IMR-90 (cell line): ENCODE measurements at regions not wholly inside any gene's neighbourhood (a gene's known extent, or its start where the extent isn't known, plus 50 kb on each side); places are given as distances from the start of the nearest gene placed in this dataset.

Experiments
- ATAC-seq: fragments of 200-7000 bp; cut with Tn5 transposase; 2 replicates; pipeline ENCODE4 v1.9.1; 2020; ENCODE audit warnings: low read depth, mild to moderate bottlenecking, moderate library complexity
- BruUV-seq: library from RNA; stranded (reverse); fragments of 400-500 nt; replicated peaks from 2 replicates; lab custom pipeline; 2021; lab: Mats Ljungman, UMichigan
- CTCF ChIA-PET: fragments of 300-600 bp; formaldehyde crosslinking; extraction: SDS; loops from one replicate; lab custom pipeline; 2021; ENCODE audit warnings: antibody characterized with exemption; lab: Yijun Ruan, JAX
- POLR2A ChIA-PET: fragments of 300-600 bp; sonication (Branson Sonifier 250); formaldehyde crosslinking; loops from one replicate; lab custom pipeline; 2022; ENCODE audit warnings: antibody characterized with exemption; ENCODE audit not compliant: unreplicated experiment; lab: Charles Lee
- DNase-seq: peaks from one replicate; pipeline ENCODE4 v3.0.0; 2013
- H2AFZ ChIP-seq: replicated peaks from 2 replicates; pipeline ENCODE3; 2013; ENCODE audit warnings: low read length, mild to moderate bottlenecking; ENCODE audit not compliant: poor library complexity
- H2AK5ac ChIP-seq: 2 replicates; pipeline ENCODE4 v1.6.1; 2013; ENCODE audit warnings: low read depth, low read length, inconsistent platforms
- H2AK9ac ChIP-seq: replicated peaks from 2 replicates; pipeline ENCODE3; 2013; ENCODE audit warnings: mild to moderate bottlenecking, low read depth, low read length, moderate library complexity; ENCODE audit not compliant: poor library complexity
- H2BK120ac ChIP-seq: 2 replicates; pipeline ENCODE4 v1.6.1; 2013; ENCODE audit warnings: low read depth, low read length, inconsistent platforms
- H2BK15ac ChIP-seq: 3 replicates; pipeline ENCODE4 v1.6.1; 2013; ENCODE audit warnings: low read depth, low read length, inconsistent platforms
- H2BK20ac ChIP-seq: 2 replicates; pipeline ENCODE4 v1.6.1; 2013; ENCODE audit warnings: low read depth, mild to moderate bottlenecking, inconsistent platforms, low read length, moderate library complexity
- H2BK5ac ChIP-seq: 2 replicates; pipeline ENCODE4 v1.6.1; 2013; ENCODE audit warnings: mild to moderate bottlenecking, low read depth, low read length, inconsistent platforms; ENCODE audit not compliant: poor library complexity, severe bottlenecking
- H3K14ac ChIP-seq: replicated peaks from 2 replicates; pipeline ENCODE4 v1.6.1; 2013; ENCODE audit warnings: low read depth, low read length, inconsistent platforms
- H3K18ac ChIP-seq: 2 replicates; pipeline ENCODE4 v1.6.1; 2013; ENCODE audit warnings: low read depth, low read length, control low read depth
- H3K23ac ChIP-seq: 2 replicates; pipeline ENCODE4 v1.6.1; 2013; ENCODE audit warnings: low read depth, low read length, inconsistent platforms
- H3K27ac ChIP-seq: 2 replicates; pipeline ENCODE4 v1.5.1; 2013; ENCODE audit warnings: mild to moderate bottlenecking, control low read depth, low read length; ENCODE audit not compliant: insufficient read depth
- H3K27me3 ChIP-seq: 2 replicates; pipeline ENCODE4 v1.6.1; 2013; ENCODE audit warnings: low read length; ENCODE audit not compliant: control insufficient read depth, insufficient read depth
- H3K36me3 ChIP-seq: 2 replicates; pipeline ENCODE4 v1.6.1; 2013; ENCODE audit warnings: low read length, mixed read lengths; ENCODE audit not compliant: control insufficient read depth, insufficient read depth
- H3K4ac ChIP-seq: 2 replicates; pipeline ENCODE4 v1.6.1; 2013; ENCODE audit warnings: low read depth, low read length, inconsistent platforms
- H3K4me1 ChIP-seq: 2 replicates; pipeline ENCODE4 v1.6.1; 2013; ENCODE audit warnings: low read length, mixed read lengths; ENCODE audit not compliant: control insufficient read depth, insufficient read depth
- H3K4me2 ChIP-seq: 2 replicates; pipeline ENCODE4 v1.6.1; 2013; ENCODE audit warnings: low read depth, mild to moderate bottlenecking, control low read depth, low read length, moderate library complexity
- H3K4me3 ChIP-seq: 2 replicates; pipeline ENCODE4 v1.5.1; 2013; ENCODE audit warnings: low read depth, mild to moderate bottlenecking, control low read depth, low read length, moderate library complexity; ENCODE audit not compliant: insufficient read depth
- H3K56ac ChIP-seq: 2 replicates; pipeline ENCODE4 v1.6.1; 2013; ENCODE audit warnings: low read length, inconsistent platforms; ENCODE audit not compliant: insufficient read depth; ENCODE audit errors: extremely low read depth
- H3K79me1 ChIP-seq, 2 experiments: 2 replicates each; pipeline ENCODE4 v1.6.1; 2013; ENCODE audit warnings: low read length in 2 of 2, inconsistent platforms in 1 of 2, low read depth in 1 of 2
- H3K9ac ChIP-seq: 2 replicates; pipeline ENCODE4 v1.6.1; 2013; ENCODE audit warnings: low read depth, low read length, control low read depth
- H3K9me1 ChIP-seq: 2 replicates; pipeline ENCODE4 v1.6.1; 2013; ENCODE audit warnings: low read length, inconsistent platforms; ENCODE audit not compliant: insufficient read depth
- H3K9me3 ChIP-seq: 2 replicates; pipeline ENCODE4 v1.6.1; 2013; ENCODE audit warnings: low read length; ENCODE audit not compliant: control insufficient read depth, insufficient read depth
- H4K20me1 ChIP-seq: 2 replicates; pipeline ENCODE4 v1.6.1; 2013; ENCODE audit warnings: low read length, inconsistent platforms; ENCODE audit not compliant: insufficient read depth
- H4K5ac ChIP-seq: 2 replicates; pipeline ENCODE4 v1.6.1; 2013; ENCODE audit warnings: mild to moderate bottlenecking, low read depth, low read length, control low read depth
- H4K8ac ChIP-seq, 2 experiments: 2 replicates each; pipeline ENCODE4 v1.6.1; 2013; ENCODE audit warnings: low read depth in 2 of 2, low read length in 2 of 2, control low read depth in 1 of 2, inconsistent platforms in 1 of 2
- H4K91ac ChIP-seq: 2 replicates; pipeline ENCODE4 v1.6.1; 2013; ENCODE audit warnings: low read depth, low read length, inconsistent platforms; ENCODE audit not compliant: insufficient read depth
- BHLHE40 ChIP-seq: fragments of 150-350 bp; IDR thresholded peaks from 2 replicates; pipeline ENCODE4 v1.6.1; 2016; ENCODE audit warnings: mild to moderate bottlenecking, low read depth, low read length
- CEBPB ChIP-seq: IDR thresholded peaks from 2 replicates; pipeline ENCODE4 v1.6.1; 2012; ENCODE audit warnings: low read depth, low read length, improper control_type of control experiment
- CHD1 ChIP-seq: IDR thresholded peaks from 2 replicates; pipeline ENCODE4 v1.6.1; 2012; ENCODE audit warnings: low read depth, low read length, improper control_type of control experiment
- CTCF ChIP-seq: conservative IDR thresholded peaks from 2 replicates; pipeline ENCODE4 v1.5.1; 2012; ENCODE audit warnings: mild to moderate bottlenecking, low read depth, low read length, improper control_type of control experiment
- ELK1 ChIP-seq: fragments of 150-350 bp; IDR thresholded peaks from 2 replicates; pipeline ENCODE4 v1.6.1; 2016; ENCODE audit warnings: low read depth, mild to moderate bottlenecking, low read length, moderate library complexity, borderline replicate concordance
- FOS ChIP-seq: fragments of 150-350 bp; IDR thresholded peaks from 2 replicates; pipeline ENCODE4 v1.6.1; 2016; ENCODE audit warnings: low read depth, low read length
- MAFK ChIP-seq: IDR thresholded peaks from 2 replicates; pipeline ENCODE4 v1.6.1; 2012; ENCODE audit warnings: low read depth, low read length, improper control_type of control experiment
- MAZ ChIP-seq: IDR thresholded peaks from 2 replicates; pipeline ENCODE4 v1.6.1; 2012; ENCODE audit warnings: low read depth, mild to moderate bottlenecking, low read length, improper control_type of control experiment, moderate library complexity, borderline replicate concordance
- MXI1 ChIP-seq: IDR thresholded peaks from 2 replicates; pipeline ENCODE4 v1.6.1; 2012; ENCODE audit warnings: low read depth, mild to moderate bottlenecking, low read length, moderate library complexity, borderline replicate concordance
- NFE2L2 ChIP-seq: fragments of 150-350 bp; IDR thresholded peaks from 2 replicates; pipeline ENCODE4 v1.6.1; 2016; ENCODE audit warnings: low read depth, mild to moderate bottlenecking, low read length
- POLR2A ChIP-seq: IDR thresholded peaks from 2 replicates; pipeline ENCODE4 v1.6.1; 2012; ENCODE audit warnings: mild to moderate bottlenecking, low read depth, low read length
- RAD21 ChIP-seq: IDR thresholded peaks from 2 replicates; pipeline ENCODE4 v1.6.1; 2012; ENCODE audit warnings: low read length, improper control_type of control experiment
- RCOR1 ChIP-seq: IDR thresholded peaks from 2 replicates; pipeline ENCODE4 v1.6.1; 2012; ENCODE audit warnings: mild to moderate bottlenecking, low read length, improper control_type of control experiment; ENCODE audit not compliant: insufficient replicate concordance
- RFX5 ChIP-seq: IDR thresholded peaks from 2 replicates; pipeline ENCODE4 v1.8.0; 2012; ENCODE audit warnings: low read depth, mild to moderate bottlenecking, low read length, moderate library complexity
- SMC3 ChIP-seq: fragments of 150-350 bp; IDR thresholded peaks from 2 replicates; pipeline ENCODE4 v1.6.1; 2016; ENCODE audit warnings: low read depth, mild to moderate bottlenecking, antibody characterized with exemption, low read length, moderate library complexity
- USF2 ChIP-seq: fragments of 150-350 bp; IDR thresholded peaks from 2 replicates; pipeline ENCODE4 v1.6.1; 2017; ENCODE audit warnings: mild to moderate bottlenecking, antibody characterized with exemption, low read length, low read depth
- dilution Hi-C: fragments of 300-500 bp; cut with HindIII; formaldehyde crosslinking; loops from one replicate; pipeline ENCODE4 v1.14.3; 2018; ENCODE audit warnings: low sequenced_read_pairs; ENCODE audit not compliant: unreplicated experiment
- in situ Hi-C: fragments of 300-500 bp; cut with MboI; formaldehyde crosslinking; loops from 3 replicates; pipeline ENCODE4 v1.14.3; 2019; ENCODE audit warnings: low sequenced_read_pairs, inconsistent platforms, mixed read lengths
- intact Hi-C: fragments of 100-400 bp; cut with micrococcal nuclease; formaldehyde crosslinking; loops from 2 replicates; pipeline ENCODE4 v1.10.0; 2022

DNA sequence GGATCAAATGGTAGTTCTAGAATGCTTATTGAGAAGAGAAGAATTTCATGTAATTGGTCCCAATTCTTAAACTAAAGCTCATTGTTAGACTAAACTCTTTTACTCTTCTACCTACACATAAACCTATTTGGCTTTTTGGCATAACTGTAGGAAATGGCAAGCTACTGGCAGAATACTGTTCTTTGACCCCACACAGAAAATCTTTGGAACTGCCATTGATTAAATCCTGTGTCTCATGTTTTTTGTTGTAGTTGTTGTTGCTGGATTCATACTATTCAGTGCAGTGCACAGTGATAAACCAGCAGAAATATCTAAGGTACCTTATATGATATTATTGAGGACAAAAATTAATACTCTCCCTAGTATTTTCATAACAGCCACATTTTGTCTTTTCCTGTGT, 242.1 kb upstream of the SGK1 start:
- Histone ChIP-seq H2BK20ac (no peak overlapping the region), H2BK15ac (no peak overlapping the region), H3K9me1 (no peaks in the 10 kb centered on the region; the same call in 1 of the 2 replicates), H2BK5ac (no peak overlapping the region), H3K9me3 (no peaks in the 10 kb centered on the region), H2BK120ac (no peak overlapping the region), H2AK5ac (no peak overlapping the region), H3K56ac (no peak overlapping the region), H4K5ac (no peak overlapping the region), H2AFZ (no peak overlapping the region), H3K4ac (no peak overlapping the region), H3K9ac (no peak overlapping the region), H3K4me1 (no peaks in the 10 kb centered on the region), H3K36me3 (no peaks in the 10 kb centered on the region), H3K27me3 (no peaks in the 10 kb centered on the region), H2AK9ac (no peak overlapping the region), H3K14ac (no peak overlapping the region), H3K27ac (no peak overlapping the region), H4K8ac (no peak overlapping the region), H3K79me1 (no peaks in the 10 kb centered on the region), H4K91ac (no peak overlapping the region), H3K18ac (no peak overlapping the region), H4K20me1 (no peaks in the 10 kb centered on the region), H3K4me2 (no peak overlapping the region), H3K23ac (no peak overlapping the region), H3K4me3 (no peak overlapping the region)
- no TSS peak for BruUV-seq
- TF ChIP-seq RCOR1 (no peak), POLR2A (no peak), CEBPB (no peak), USF2 (no peak), RAD21 (no peak), RFX5 (no peak), SMC3 (no peak), BHLHE40 (no peak), ELK1 (no peak), MAZ (no peak), NFE2L2 (no peak), MXI1 (no peak), CHD1 (no peak), FOS (no peak), MAFK (no peak), CTCF (no peak)
- in situ Hi-C loops (no loop called here), intact Hi-C loops (no loop called here), dilution Hi-C loops (no loop called here)
- ChIA-PET CTCF (no interaction called here), POLR2A (no interaction called here)
- ATAC-seq = no peak
- no peak for DNase-seq
